ENCODE measurements at regions not wholly inside any gene's neighbourhood (a gene's known extent, or its start where the extent isn't known, plus 50 kb on each side); places are given as distances from the start of the nearest gene placed in this dataset.

GRCh38 chr3:59685432-59685831 lies 635.6 kb upstream of the CFAP20DC start:
- H3F3A ChIP-seq (ENCODE audit: insufficient read depth, low read length), result no peaks in the 10 kb centered on the region
- no peaks in the 10 kb centered on the region for H3K27me3 ChIP-seq (replicated peaks; ENCODE audit: insufficient read depth, low read length)
- H3K79me2 ChIP-seq (ENCODE audit: low read length), result no peaks in the 10 kb centered on the region
- H3K9me2 ChIP-seq (replicated peaks; ENCODE audit: insufficient read depth, low read length), result no peaks in the 10 kb centered on the region
- H3K36me3 ChIP-seq (replicated peaks; ENCODE audit: insufficient read depth, low read length), result no peaks in the 10 kb centered on the region
- no peaks in the 10 kb centered on the region for H3K9me3 ChIP-seq (replicated peaks; ENCODE audit: insufficient read depth, low read length)
- DNase-seq, result no peak
- no peak overlapping the region for H3K4me3 ChIP-seq (ENCODE audit: low read length)
- TF ChIP-seq, protein P1, sequence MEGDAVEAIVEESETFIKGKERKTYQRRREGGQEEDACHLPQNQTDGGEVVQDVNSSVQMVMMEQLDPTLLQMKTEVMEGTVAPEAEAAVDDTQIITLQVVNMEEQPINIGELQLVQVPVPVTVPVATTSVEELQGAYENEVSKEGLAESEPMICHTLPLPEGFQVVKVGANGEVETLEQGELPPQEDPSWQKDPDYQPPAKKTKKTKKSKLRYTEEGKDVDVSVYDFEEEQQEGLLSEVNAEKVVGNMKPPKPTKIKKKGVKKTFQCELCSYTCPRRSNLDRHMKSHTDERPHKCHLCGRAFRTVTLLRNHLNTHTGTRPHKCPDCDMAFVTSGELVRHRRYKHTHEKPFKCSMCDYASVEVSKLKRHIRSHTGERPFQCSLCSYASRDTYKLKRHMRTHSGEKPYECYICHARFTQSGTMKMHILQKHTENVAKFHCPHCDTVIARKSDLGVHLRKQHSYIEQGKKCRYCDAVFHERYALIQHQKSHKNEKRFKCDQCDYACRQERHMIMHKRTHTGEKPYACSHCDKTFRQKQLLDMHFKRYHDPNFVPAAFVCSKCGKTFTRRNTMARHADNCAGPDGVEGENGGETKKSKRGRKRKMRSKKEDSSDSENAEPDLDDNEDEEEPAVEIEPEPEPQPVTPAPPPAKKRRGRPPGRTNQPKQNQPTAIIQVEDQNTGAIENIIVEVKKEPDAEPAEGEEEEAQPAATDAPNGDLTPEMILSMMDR (IDR thresholded peaks at IDR 0.05; ENCODE audit: low read length), result no peak
- TF ChIP-seq EZH2 (optimal IDR thresholded peaks at IDR 0.05; ENCODE audit: low read depth, low read length) (no peak), EZH2phosphoT487 (IDR thresholded peaks at IDR 0.05; ENCODE audit: low read length) (no peak)
- H2AFZ ChIP-seq (ENCODE audit: low read length), result no peak overlapping the region
- no peak overlapping the region for H3K4me2 ChIP-seq (ENCODE audit: low read depth, low read length)
- no peak overlapping the region for H3K27ac ChIP-seq (ENCODE audit: low read length)
- no peaks in the 10 kb centered on the region for H4K20me1 ChIP-seq (ENCODE audit: insufficient read depth, low read length)
- no peaks in the 10 kb centered on the region for H3K4me1 ChIP-seq (ENCODE audit: low read length)
- no peak overlapping the region for H3K9ac ChIP-seq (ENCODE audit: low read length)

DNA sequence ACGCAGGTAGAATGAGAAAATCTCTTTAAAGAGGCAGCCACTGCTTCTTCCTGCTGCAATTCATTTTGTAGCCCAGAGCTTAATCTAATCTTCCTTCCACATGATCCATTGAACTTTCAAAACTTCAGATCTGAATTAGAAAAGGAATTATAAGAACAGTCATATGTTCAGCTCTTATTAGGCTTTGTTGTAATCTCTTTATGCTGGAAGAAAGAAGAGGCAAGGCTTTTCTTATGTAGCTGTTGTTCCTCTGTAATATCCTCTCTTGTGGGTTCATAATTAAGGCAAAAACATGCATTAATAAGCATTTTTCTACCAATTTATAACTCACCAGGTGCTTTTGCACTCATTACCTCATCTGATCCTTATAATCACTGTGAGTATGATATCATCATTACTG lies 634.9 kb upstream of the CFAP20DC start:
- no peaks in the 10 kb centered on the region for H3K27me3 ChIP-seq (replicated peaks; ENCODE audit: insufficient read depth, low read length)
- no peak overlapping the region for H3K9ac ChIP-seq (ENCODE audit: low read length)
- H3K9me3 ChIP-seq (replicated peaks; ENCODE audit: insufficient read depth, low read length), result no peaks in the 10 kb centered on the region
- no peak overlapping the region for H2AFZ ChIP-seq (ENCODE audit: low read length)
- no peaks in the 10 kb centered on the region for H3K4me1 ChIP-seq (ENCODE audit: low read length)
- TF ChIP-seq, protein P1 (IDR thresholded peaks at IDR 0.05; ENCODE audit: low read length), result no peak
- TF ChIP-seq EZH2 (optimal IDR thresholded peaks at IDR 0.05; ENCODE audit: low read depth, low read length) (no peak), EZH2phosphoT487 (IDR thresholded peaks at IDR 0.05; ENCODE audit: low read length) (no peak)
- no peaks in the 10 kb centered on the region for H3K79me2 ChIP-seq (ENCODE audit: low read length)
- no peaks in the 10 kb centered on the region for H4K20me1 ChIP-seq (ENCODE audit: insufficient read depth, low read length)
- H3K36me3 ChIP-seq (replicated peaks; ENCODE audit: insufficient read depth, low read length), result no peaks in the 10 kb centered on the region
- H3K9me2 ChIP-seq (replicated peaks; ENCODE audit: insufficient read depth, low read length), result no peaks in the 10 kb centered on the region
- no peaks in the 10 kb centered on the region for H3F3A ChIP-seq (ENCODE audit: insufficient read depth, low read length)
- no peak overlapping the region for H3K27ac ChIP-seq (ENCODE audit: low read length)
- H3K4me2 ChIP-seq (ENCODE audit: low read depth, low read length), result no peak overlapping the region
- H3K4me3 ChIP-seq (ENCODE audit: low read length), result no peak overlapping the region
- DNase-seq, result no peak

GRCh38 chr3:59680919-59681318 lies 631.1 kb upstream of the CFAP20DC start:
- no peak overlapping the region for H3K4me2 ChIP-seq (ENCODE audit: low read depth, low read length)
- H3F3A ChIP-seq (ENCODE audit: insufficient read depth, low read length), result no peaks in the 10 kb centered on the region
- H3K27ac ChIP-seq (ENCODE audit: low read length), result no peak overlapping the region
- no peak overlapping the region for H3K4me3 ChIP-seq (ENCODE audit: low read length)
- H4K20me1 ChIP-seq (ENCODE audit: insufficient read depth, low read length), result no peaks in the 10 kb centered on the region
- no peak overlapping the region for H3K9ac ChIP-seq (ENCODE audit: low read length)
- H3K27me3 ChIP-seq (replicated peaks; ENCODE audit: insufficient read depth, low read length), result no peaks in the 10 kb centered on the region
- H3K9me3 ChIP-seq (replicated peaks; ENCODE audit: insufficient read depth, low read length), result no peaks in the 10 kb centered on the region
- DNase-seq, result no peak
- TF ChIP-seq EZH2 (optimal IDR thresholded peaks at IDR 0.05; ENCODE audit: low read depth, low read length), result no peak
- TF ChIP-seq, protein P1 (IDR thresholded peaks at IDR 0.05; ENCODE audit: low read length), result no peak
- TF ChIP-seq EZH2phosphoT487 (IDR thresholded peaks at IDR 0.05; ENCODE audit: low read length), result no peak
- H3K79me2 ChIP-seq (ENCODE audit: low read length), result no peaks in the 10 kb centered on the region
- H2AFZ ChIP-seq (ENCODE audit: low read length), result no peak overlapping the region
- H3K4me1 ChIP-seq (ENCODE audit: low read length), result no peaks in the 10 kb centered on the region
- H3K36me3 ChIP-seq (replicated peaks; ENCODE audit: insufficient read depth, low read length), result no peaks in the 10 kb centered on the region
- no peaks in the 10 kb centered on the region for H3K9me2 ChIP-seq (replicated peaks; ENCODE audit: insufficient read depth, low read length)

Data from MM.1S (cell line).